Gastroesophageal sphincter (tissue), 3 donors: ENCODE measurements at regions not wholly inside any gene's neighbourhood (a gene's known extent, or its start where the extent isn't known, plus 50 kb on each side); places are given as distances from the start of the nearest gene placed in this dataset.

ENCODE experiments used
- CTCF ChIP-seq, 4 experiments: fragments of 200-600 bp in 2 of 4; fragments of 450-650 bp in 2 of 4; sonication (generic) in 1 of 4; IDR thresholded peaks; one replicate each; pipeline ENCODE4 v1.5.1; 2017 to 2019; ENCODE audit warnings: antibody characterized with exemption in 4 of 4, mild to moderate bottlenecking in 2 of 4, moderate library complexity in 2 of 4
- EP300 ChIP-seq: sonication (generic); formaldehyde crosslinking; IDR thresholded peaks from one replicate; pipeline ENCODE4 v1.6.1; 2017; ENCODE audit warnings: antibody characterized with exemption, mild to moderate bottlenecking
- POLR2A ChIP-seq, 2 donors: fragments of 450-650 bp; IDR thresholded peaks; one replicate each; pipeline ENCODE4 v1.6.1; 2017; ENCODE audit warnings: antibody characterized with exemption in 2 of 2, mild to moderate bottlenecking in 2 of 2, moderate library complexity in 1 of 2

- no peak for TF ChIP-seq CTCF (IDR thresholded peaks at IDR 0.05)
- no peak for TF ChIP-seq EP300
- TF ChIP-seq POLR2A (IDR thresholded peaks at IDR 0.05) = no peak
Measured at GRCh38 chr5:93829346-93829745, 87.9 kb upstream of the POU5F2 start.
